SK-N-MC (cell line): ENCODE measurements at regions not wholly inside any gene's neighbourhood (a gene's known extent, or its start where the extent isn't known, plus 50 kb on each side); places are given as distances from the start of the nearest gene placed in this dataset.

Experiments used
- DNase-seq: peaks from one replicate; pipeline ENCODE4 v3.0.0-alpha.2; 2011; ENCODE audit warnings: low read depth, low spot score
- H3K27ac ChIP-seq: fragments of 200-600 bp; sonication (generic); 2 replicates; pipeline ENCODE4 v1.5.1; 2016; ENCODE audit warnings: mixed run types
- H3K36me3 ChIP-seq: fragments of 200-600 bp; sonication (generic); 2 replicates; pipeline ENCODE4 v1.6.1; 2017; ENCODE audit warnings: antibody characterized with exemption, low read length, mixed read lengths; ENCODE audit not compliant: insufficient read depth
- H3K4me3 ChIP-seq: fragments of 200-600 bp; sonication (generic); 2 replicates; pipeline ENCODE4 v1.5.1; 2016
- H3K9ac ChIP-seq: fragments of 200-600 bp; sonication (generic); 2 replicates; pipeline ENCODE4 v1.8.0; 2017; ENCODE audit warnings: mixed run types, mixed read lengths; ENCODE audit not compliant: insufficient read length
- H3K9me3 ChIP-seq: fragments of 200-600 bp; sonication (generic); 2 replicates; pipeline ENCODE4 v1.6.1; 2017; ENCODE audit warnings: low read depth, mild to moderate bottlenecking, antibody characterized with exemption, low read length, moderate library complexity, mixed read lengths
- EZH2 ChIP-seq: fragments of 200-600 bp; sonication (generic); IDR thresholded peaks from one replicate; pipeline ENCODE4 v1.6.1; 2017; ENCODE audit warnings: antibody characterized with exemption
- FOXP2 ChIP-seq: optimal IDR thresholded peaks from 2 replicates; pipeline ENCODE3; 2011; ENCODE audit warnings: mild to moderate bottlenecking, moderate library complexity; ENCODE audit not compliant: insufficient read depth; ENCODE audit errors: extremely low read length, control extremely low read depth
- POLR2AphosphoS5 ChIP-seq: IDR thresholded peaks from 2 replicates; pipeline ENCODE4 v1.6.1; 2012; ENCODE audit warnings: mild to moderate bottlenecking, low read depth, low read length, borderline replicate concordance

DNA sequence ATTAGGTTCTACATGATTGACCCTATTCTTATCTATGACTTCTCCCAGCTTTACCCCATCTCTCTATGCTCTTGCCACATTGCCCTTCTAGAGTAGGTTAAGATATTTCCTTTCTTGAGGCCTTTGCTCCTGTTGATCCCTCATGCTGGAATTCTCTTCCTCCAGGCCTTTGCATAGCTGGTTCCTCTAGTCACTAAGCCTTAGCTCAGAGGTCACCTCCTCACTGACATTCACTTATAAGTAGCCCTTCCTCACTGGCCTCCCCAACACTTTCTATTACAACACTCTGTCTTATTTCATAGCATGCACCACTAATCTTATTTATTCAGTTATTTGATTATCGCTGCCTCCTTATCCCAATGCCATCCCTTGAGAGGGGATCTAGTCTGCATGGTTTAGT is 228.4 kb upstream of the COL8A1 start:
- Histone ChIP-seq H3K4me3 (no peak overlapping the region), H3K9ac (no peak overlapping the region), H3K9me3 (no peaks in the 10 kb centered on the region), H3K27ac (no peak overlapping the region), H3K36me3 (no peaks in the 10 kb centered on the region)
- no peak for DNase-seq
- no peak for TF ChIP-seq EZH2
- TF ChIP-seq POLR2AphosphoS5: no peak
- no peak for TF ChIP-seq FOXP2

- Histone ChIP-seq H3K9me3 (no peaks in the 10 kb centered on the region), H3K9ac (no peak overlapping the region), H3K4me3 (no peak overlapping the region), H3K36me3 (no peaks in the 10 kb centered on the region), H3K27ac (no peak overlapping the region)
- no peak for TF ChIP-seq POLR2AphosphoS5
- TF ChIP-seq EZH2: no peak
- no peak for TF ChIP-seq FOXP2
- DNase-seq: no peak
These were observed 231.1 kb upstream of the COL8A1 start for GRCh38 chr3:99407257-99407656.

GRCh38 chr3:99402755-99403154 is 235.6 kb upstream of the COL8A1 start:
- Histone ChIP-seq H3K36me3 (no peaks in the 10 kb centered on the region), H3K27ac (no peak overlapping the region), H3K9me3 (no peaks in the 10 kb centered on the region; the same call in 1 of the 2 replicates), H3K4me3 (no peak overlapping the region), H3K9ac (no peak overlapping the region)
- no peak for TF ChIP-seq POLR2AphosphoS5
- no peak for TF ChIP-seq EZH2
- no peak for TF ChIP-seq FOXP2
- no peak for DNase-seq

DNA sequence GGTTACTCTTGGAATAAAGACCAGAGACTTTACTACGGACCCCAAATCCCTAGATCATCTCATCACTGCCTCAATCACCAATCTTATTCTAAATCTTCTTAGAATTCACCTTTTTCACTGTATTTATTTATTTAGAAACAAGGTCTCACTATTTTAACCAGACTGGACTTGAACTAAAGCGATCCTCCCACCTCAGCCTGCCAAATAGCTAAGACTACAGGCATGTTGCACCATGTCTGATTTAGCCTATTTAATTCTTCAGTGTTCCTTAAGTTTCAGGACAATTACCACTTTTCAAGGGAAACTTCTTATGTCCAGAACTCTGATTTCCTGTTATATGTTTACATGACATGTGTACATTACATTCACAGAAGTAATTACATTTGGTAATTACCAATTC is 238.0 kb upstream of the COL8A1 start:
- no peaks in the 10 kb centered on the region; the same call in 1 of the 2 replicates for H3K9me3 ChIP-seq
- no peak overlapping the region for H3K9ac ChIP-seq
- TF ChIP-seq POLR2AphosphoS5 (no peak), EZH2 (no peak), FOXP2 (no peak)
- no peaks in the 10 kb centered on the region for H3K36me3 ChIP-seq
- H3K4me3 ChIP-seq: no peak overlapping the region
- no peak overlapping the region for H3K27ac ChIP-seq
- DNase-seq: no peak

- no peak for DNase-seq
- Histone ChIP-seq H3K4me3 (no peak overlapping the region), H3K27ac (no peak overlapping the region), H3K9ac (no peak overlapping the region), H3K36me3 (no peaks in the 10 kb centered on the region), H3K9me3 (no peaks in the 10 kb centered on the region; the same call in 1 of the 2 replicates)
- TF ChIP-seq FOXP2: no peak
- TF ChIP-seq EZH2: no peak
- TF ChIP-seq POLR2AphosphoS5: peak; percentile 27; the same call in 1 of the 2 replicates
These were observed 241.6 kb upstream of the COL8A1 start for GRCh38 chr3:99396651-99397275.

DNA sequence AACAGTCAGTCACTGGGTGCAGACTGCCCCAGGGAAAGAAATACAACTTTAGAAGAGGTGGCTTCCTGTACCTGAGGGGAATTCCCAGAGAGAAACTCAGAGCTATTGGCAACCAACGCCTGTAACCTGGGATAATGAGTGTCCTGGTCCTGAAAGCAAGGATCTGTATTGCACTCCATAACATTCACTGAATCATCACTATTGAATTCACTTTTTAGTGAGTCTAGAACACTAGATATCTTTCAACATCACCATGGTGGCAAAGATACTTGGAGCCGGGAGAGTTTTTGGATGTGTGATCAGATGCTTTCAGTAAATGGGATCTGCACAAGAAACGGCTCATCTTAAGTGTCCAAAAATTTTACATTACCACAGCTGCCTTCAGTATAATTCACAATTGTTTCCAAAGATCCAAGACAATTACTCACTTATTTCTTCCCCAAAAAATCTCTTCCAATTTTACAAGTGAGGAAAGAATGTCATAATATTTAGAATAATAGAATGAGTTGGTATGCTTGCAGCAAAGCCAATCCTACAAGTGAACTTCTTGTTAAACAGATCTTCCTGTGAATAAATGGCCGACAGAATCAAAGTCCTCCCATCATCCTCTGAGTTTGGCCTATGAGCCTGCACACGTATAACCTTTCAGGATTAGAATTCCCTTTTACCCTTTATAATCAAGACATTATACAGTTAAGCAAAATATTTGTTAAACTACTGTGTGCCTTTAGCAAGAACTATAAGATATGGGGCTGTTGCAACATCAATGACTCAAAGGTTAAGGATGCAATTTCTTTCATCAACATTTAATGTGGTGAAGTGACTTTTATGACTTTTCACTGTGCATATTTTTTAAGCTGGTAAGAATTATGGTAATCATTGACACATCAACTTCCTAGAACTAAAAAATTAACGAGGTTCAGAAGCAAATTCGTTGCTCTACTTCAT is 243.3 kb upstream of the COL8A1 start:
- no peak overlapping the region for H3K4me3 ChIP-seq
- TF ChIP-seq EZH2 (no peak), POLR2AphosphoS5 (no peak), FOXP2 (no peak)
- DNase-seq: no peak
- no peak overlapping the region for H3K9ac ChIP-seq
- H3K36me3 ChIP-seq: no peaks in the 10 kb centered on the region
- H3K9me3 ChIP-seq: no peaks in the 10 kb centered on the region; the same call in 1 of the 2 replicates
- H3K27ac ChIP-seq: peak overlapping the region; percentile 4; the same call in 1 of the 2 replicates

GRCh38 chr3:99393961-99394360 is 244.4 kb upstream of the COL8A1 start:
- no peak overlapping the region for H3K9ac ChIP-seq
- H3K9me3 ChIP-seq: no peaks in the 10 kb centered on the region
- no peak for TF ChIP-seq EZH2
- no peak for TF ChIP-seq POLR2AphosphoS5
- TF ChIP-seq FOXP2: no peak
- H3K27ac ChIP-seq: no peak overlapping the region
- no peak overlapping the region for H3K4me3 ChIP-seq
- H3K36me3 ChIP-seq: no peaks in the 10 kb centered on the region
- no peak for DNase-seq

- TF ChIP-seq POLR2AphosphoS5: no peak
- no peak for TF ChIP-seq EZH2
- TF ChIP-seq FOXP2: no peak
- no peak overlapping the region for H3K9ac ChIP-seq
- no peak overlapping the region for H3K27ac ChIP-seq
- no peaks in the 10 kb centered on the region for H3K36me3 ChIP-seq
- H3K4me3 ChIP-seq: no peak overlapping the region
- DNase-seq: no peak
- no peaks in the 10 kb centered on the region for H3K9me3 ChIP-seq
These were observed 249.6 kb upstream of the COL8A1 start for GRCh38 chr3:99388780-99389179.
